K562 (cell line): ENCODE measurements at regions not wholly inside any gene's neighbourhood (a gene's known extent, or its start where the extent isn't known, plus 50 kb on each side); places are given as distances from the start of the nearest gene placed in this dataset.

ENCODE experiments used
- ATAC-seq: fragments of 200-7000 bp; cut with Tn5 transposase; 3 replicates; pipeline ENCODE4 v1.9.1; 2020; ENCODE audit warnings: moderate library complexity
- BruUV-seq: library from RNA; stranded (reverse); fragments of 400-500 nt; replicated peaks from 2 replicates; lab custom pipeline; 2021; lab: Mats Ljungman, UMichigan
- CTCF ChIA-PET: fragments of 300-600 bp; formaldehyde crosslinking; extraction: SDS; loops from one replicate; lab custom pipeline; 2021; ENCODE audit warnings: low intra/inter-chr PET ratio; lab: Yijun Ruan, JAX
- POLR2A ChIA-PET: fragments of 300-600, 350-650 bp; sonication (Branson Sonifier 250); formaldehyde crosslinking; extraction: SDS; loops from one replicate; lab custom pipeline; 2021; ENCODE audit warnings: antibody characterized with exemption, inconsistent platforms; lab: Yijun Ruan, JAX
- DNase-seq, 4 experiments: peaks; one replicate each; pipeline versions ENCODE4 v3.0.0 to v3.0.0-alpha.2; 2011 to 2018; ENCODE audit warnings: low spot score in 3 of 4, mixed read lengths in 3 of 4; ENCODE audit errors: extremely low read depth in 1 of 4
- FAIRE-seq: peaks from 2 replicates; lab custom pipeline; 2011; peaks lifted over from hg19 to GRCh38; lab: Jason Lieb, UNC
- H2AFZ ChIP-seq: 2 replicates; pipeline ENCODE4 v1.6.0; 2011; ENCODE audit warnings: low read depth, low read length, control low read depth, inconsistent platforms
- H3K27ac ChIP-seq: fragments of 200-600 bp; 3 replicates; pipeline ENCODE4 v1.8.0; 2011; ENCODE audit warnings: low read depth, mild to moderate bottlenecking, control low read depth, inconsistent platforms, low read length, moderate library complexity, mixed read lengths; ENCODE audit errors: extremely low read depth
- H3K27me3 ChIP-seq, 2 experiments: fragments of 300-600 bp in 1 of 2; 2 replicates in 1 of 2; 3 replicates in 1 of 2; pipeline versions ENCODE4 v1.6.0 to v1.8.0; 2011; ENCODE audit warnings: inconsistent platforms in 2 of 2, low read length in 2 of 2, mild to moderate bottlenecking in 1 of 2, mixed read lengths in 1 of 2, moderate library complexity in 1 of 2; ENCODE audit not compliant: control insufficient read depth in 2 of 2, insufficient read depth in 2 of 2
- H3K36me3 ChIP-seq: fragments of 300-600 bp; 3 replicates; pipeline ENCODE4 v1.8.0; 2011; ENCODE audit warnings: mild to moderate bottlenecking, low read length, inconsistent platforms; ENCODE audit not compliant: control insufficient read depth, insufficient read depth
- H3K4me1 ChIP-seq, 2 experiments: fragments of 200-600 bp in 1 of 2; replicated peaks in 1 of 2; 2 replicates in 1 of 2; 3 replicates in 1 of 2; pipeline versions ENCODE4 v1.5.1 to v1.8.0; 2011; ENCODE audit warnings: inconsistent platforms in 2 of 2, low read length in 2 of 2, mild to moderate bottlenecking in 1 of 2, mixed read lengths in 1 of 2, moderate library complexity in 1 of 2; ENCODE audit not compliant: control insufficient read depth in 2 of 2, insufficient read depth in 2 of 2
- H3K4me2 ChIP-seq: 2 replicates; pipeline ENCODE4 v1.6.1; 2011; ENCODE audit warnings: low read length, control low read depth, inconsistent platforms, mixed read lengths; ENCODE audit not compliant: insufficient read depth
- H3K4me3 ChIP-seq: fragments of 200-600 bp; sonication (generic), shearing (Covaris generic); 2 replicates; pipeline ENCODE4 v1.5.1; 2016; ENCODE audit warnings: control low read depth, inconsistent platforms
- H3K79me2 ChIP-seq: fragments of 200-600 bp; 3 replicates; pipeline ENCODE4 v1.8.0; 2011; ENCODE audit warnings: low read length, inconsistent platforms; ENCODE audit not compliant: control insufficient read depth, insufficient read depth
- H3K9ac ChIP-seq, 2 experiments: 2 replicates each; pipeline versions ENCODE4 v1.6.0 to v1.6.1; 2011; ENCODE audit warnings: low read depth in 2 of 2, low read length in 2 of 2, control low read depth in 1 of 2, inconsistent platforms in 1 of 2, mild to moderate bottlenecking in 1 of 2, mixed read lengths in 1 of 2; ENCODE audit not compliant: insufficient read depth in 1 of 2
- H3K9me1 ChIP-seq: one replicate; pipeline ENCODE4 v1.6.0; 2011; ENCODE audit warnings: inconsistent platforms, mild to moderate bottlenecking, low read length, moderate library complexity; ENCODE audit not compliant: control insufficient read depth, insufficient read depth
- H3K9me3 ChIP-seq: replicated peaks from 2 replicates; pipeline ENCODE4 v1.5.1; 2011; ENCODE audit warnings: low read depth, low read length, inconsistent platforms; ENCODE audit not compliant: control insufficient read depth, insufficient read depth
- H4K20me1 ChIP-seq: replicated peaks from 2 replicates; pipeline ENCODE4 v1.6.1; 2011; ENCODE audit warnings: low read length, inconsistent platforms, mixed read lengths; ENCODE audit not compliant: control insufficient read depth, insufficient read depth
- GATA2 ChIP-seq: sonication (generic); formaldehyde crosslinking; IDR thresholded peaks from 2 replicates; pipeline ENCODE4 v1.4.0; 2020; ENCODE audit warnings: mild to moderate bottlenecking, missing genetic modification reagents
- MAFG ChIP-seq: fragments of 450-650 bp; conservative IDR thresholded peaks from 2 replicates; pipeline ENCODE4 v1.6.1; 2016; ENCODE audit warnings: missing genetic modification characterization, missing compliant biosample characterization
- OTX1 ChIP-seq: fragments of 450-650 bp; formaldehyde crosslinking; IDR thresholded peaks from 2 replicates; pipeline ENCODE4 v1.4.0; 2022; ENCODE audit warnings: mild to moderate bottlenecking
- PML ChIP-seq: IDR thresholded peaks from 2 replicates; pipeline ENCODE4 v1.6.1; 2012; ENCODE audit warnings: low read length, inconsistent platforms
- POLR2AphosphoS5 ChIP-seq: IDR thresholded peaks from 2 replicates; pipeline ENCODE4 v1.6.1; 2011; ENCODE audit warnings: mild to moderate bottlenecking, low read depth, low read length, moderate library complexity; ENCODE audit not compliant: control insufficient read depth, insufficient read depth
- ZNF146 ChIP-seq: IDR thresholded peaks from one replicate; pipeline ENCODE4 v1.6.1; 2018; ENCODE audit warnings: missing compliant biosample characterization; ENCODE audit not compliant: unreplicated experiment
- ZNF280A ChIP-seq: fragments of 450-650 bp; IDR thresholded peaks from 2 replicates; pipeline ENCODE4 v1.6.1; 2018; ENCODE audit warnings: mild to moderate bottlenecking, low read depth; ENCODE audit not compliant: partially characterized antibody
- ZNF740 ChIP-seq, 3 experiments: fragments of 200-800 bp in 1 of 3; sonication (Bioruptor generic) in 1 of 3; sonication (generic) in 1 of 3; formaldehyde crosslinking in 1 of 3; IDR thresholded peaks; 2 replicates each; pipeline versions ENCODE4 v1.6.1 to v1.8.0; 2016 to 2022; ENCODE audit warnings: mild to moderate bottlenecking in 2 of 3, missing compliant biosample characterization in 2 of 3, missing genetic modification characterization in 2 of 3, missing genetic modification reagents in 1 of 3
- WGBS: fragments of 100-300 bp; shearing (Covaris generic); methylation state at CpG from one replicate; pipeline ENCODE4 v1.1.6; 2016; ENCODE audit warnings: low coverage, mixed read lengths; ENCODE audit not compliant: insufficient coverage; ENCODE audit errors: missing lambda C conversion rate; 5-methylcytosine and 5-hydroxymethylcytosine counted together
- in situ Hi-C: fragments of 300-500 bp; cut with MboI; formaldehyde crosslinking; loops from 4 replicates; pipeline ENCODE4 v1.15.0; 2018; ENCODE audit warnings: inconsistent platforms, mixed read lengths
- intact Hi-C: fragments of 100-400 bp; cut with micrococcal nuclease; formaldehyde crosslinking; loops from 2 replicates; pipeline ENCODE4 v1.14.2; 2022
- TF ChIP-seq, protein P1 (sequence below): fragments of 250-450 bp; sonication (Bioruptor Pico); IDR thresholded peaks from 2 replicates; pipeline ENCODE4 v1.4.0; 2020
- TF ChIP-seq, protein P2 (sequence below): sonication (generic); formaldehyde crosslinking; IDR thresholded peaks from 2 replicates; pipeline ENCODE4 v1.8.1; 2023; ENCODE audit warnings: mild to moderate bottlenecking, missing genetic modification reagents

GRCh38 chr6:156683821-156684220 is 93.4 kb upstream of the ARID1B start:
- in situ Hi-C loops (no loop called here), intact Hi-C loops (loop anchor here (10.0 kb wide), 3 partner anchors 201 to 1369 kb away; partner anchors contain the start of gene TFB1M)
- POLR2A ChIA-PET: interaction anchor here (0.6 kb wide), 1 partner anchor 856 kb away, joined by 3 read pairs; no protein-coding TSS in a partner anchor
- H4K20me1 ChIP-seq: no peaks in the 10 kb centered on the region
- DNase-seq: no peak
- H2AFZ ChIP-seq: no peak overlapping the region
- H3K27ac ChIP-seq: no peak overlapping the region
- CTCF ChIA-PET: no interaction called here
- 6% methylated on average over 5 of the region's 5 CpGs for WGBS
- no peak for ATAC-seq
- H3K9me3 ChIP-seq: no peaks in the 10 kb centered on the region
- no TSS peak for BruUV-seq
- H3K9ac ChIP-seq: no peak overlapping the region
- no peaks in the 10 kb centered on the region for H3K79me2 ChIP-seq
- peaks cover 6 to 8% of the 10 kb centered on the region in 2 experiments; a peak in 3 of 5 replicates for H3K27me3 ChIP-seq
- H3K4me3 ChIP-seq: no peak overlapping the region
- H3K4me2 ChIP-seq: no peak overlapping the region
- no peaks in the 10 kb centered on the region for H3K9me1 ChIP-seq
- TF ChIP-seq ZNF280A: no peak
- TF ChIP-seq PML: no peak
- TF ChIP-seq OTX1 (CRISPR knock-in tag): no peak
- TF ChIP-seq, protein P1, sequence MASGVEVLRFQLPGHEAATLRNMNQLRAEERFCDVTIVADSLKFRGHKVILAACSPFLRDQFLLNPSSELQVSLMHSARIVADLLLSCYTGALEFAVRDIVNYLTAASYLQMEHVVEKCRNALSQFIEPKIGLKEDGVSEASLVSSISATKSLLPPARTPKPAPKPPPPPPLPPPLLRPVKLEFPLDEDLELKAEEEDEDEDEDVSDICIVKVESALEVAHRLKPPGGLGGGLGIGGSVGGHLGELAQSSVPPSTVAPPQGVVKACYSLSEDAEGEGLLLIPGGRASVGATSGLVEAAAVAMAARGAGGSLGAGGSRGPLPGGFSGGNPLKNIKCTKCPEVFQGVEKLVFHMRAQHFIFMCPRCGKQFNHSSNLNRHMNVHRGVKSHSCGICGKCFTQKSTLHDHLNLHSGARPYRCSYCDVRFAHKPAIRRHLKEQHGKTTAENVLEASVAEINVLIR (CRISPR knock-in tag): no peak
- TF ChIP-seq ZNF146: no peak
- no peak for TF ChIP-seq POLR2AphosphoS5
- TF ChIP-seq, protein P2, sequence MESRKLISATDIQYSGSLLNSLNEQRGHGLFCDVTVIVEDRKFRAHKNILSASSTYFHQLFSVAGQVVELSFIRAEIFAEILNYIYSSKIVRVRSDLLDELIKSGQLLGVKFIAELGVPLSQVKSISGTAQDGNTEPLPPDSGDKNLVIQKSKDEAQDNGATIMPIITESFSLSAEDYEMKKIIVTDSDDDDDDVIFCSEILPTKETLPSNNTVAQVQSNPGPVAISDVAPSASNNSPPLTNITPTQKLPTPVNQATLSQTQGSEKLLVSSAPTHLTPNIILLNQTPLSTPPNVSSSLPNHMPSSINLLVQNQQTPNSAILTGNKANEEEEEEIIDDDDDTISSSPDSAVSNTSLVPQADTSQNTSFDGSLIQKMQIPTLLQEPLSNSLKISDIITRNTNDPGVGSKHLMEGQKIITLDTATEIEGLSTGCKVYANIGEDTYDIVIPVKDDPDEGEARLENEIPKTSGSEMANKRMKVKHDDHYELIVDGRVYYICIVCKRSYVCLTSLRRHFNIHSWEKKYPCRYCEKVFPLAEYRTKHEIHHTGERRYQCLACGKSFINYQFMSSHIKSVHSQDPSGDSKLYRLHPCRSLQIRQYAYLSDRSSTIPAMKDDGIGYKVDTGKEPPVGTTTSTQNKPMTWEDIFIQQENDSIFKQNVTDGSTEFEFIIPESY (CRISPR knock-in tag): no peak
- no peak for TF ChIP-seq GATA2 (CRISPR knock-in tag)
- TF ChIP-seq ZNF740 (CRISPR knock-in tag; IDR thresholded peaks at IDR 0.05): no peak
- no peak for TF ChIP-seq ZNF740 (tag; IDR thresholded peaks at IDR 0.05)
- no peak for TF ChIP-seq MAFG (tag)
- TF ChIP-seq, all 486 proteins: peak for 0
- no peaks in the 10 kb centered on the region for H3K36me3 ChIP-seq
- FAIRE-seq: no peak
- peaks cover 7 to 16% of the 10 kb centered on the region in 2 experiments; a peak in 4 of 5 replicates for H3K4me1 ChIP-seq
